Motor neuron (in vitro differentiated cells): ENCODE measurements at regions not wholly inside any gene's neighbourhood (a gene's known extent, or its start where the extent isn't known, plus 50 kb on each side); places are given as distances from the start of the nearest gene placed in this dataset.
"Not testable (repeated sequence)": the region's sequence is repeated elsewhere in the genome, so short reads cannot be mapped to it uniquely, and the experiment has no call there.

Experiments used
- ATAC-seq, 8 experiments: fragments of 200-7000 bp; cut with Tn5 transposase; replicated peaks in 6 of 8; 2 replicates each; pipeline ENCODE4 v1.8.0; 2021; ENCODE audit warnings: mild to moderate bottlenecking in 8 of 8, moderate library complexity in 8 of 8
- H3K27ac ChIP-seq, 2 donors: fragments of 250-450 bp; sonication (Bioruptor Pico); 2 replicates each; pipeline ENCODE4 v1.9.0; 2021; ENCODE audit warnings: antibody characterized with exemption in 2 of 2, mild to moderate bottlenecking in 2 of 2, moderate library complexity in 1 of 2
- H3K4me1 ChIP-seq, 2 donors: fragments of 250-450 bp; sonication (Bioruptor Pico); replicated peaks in 1 of 2; 2 replicates each; pipeline ENCODE4 v1.6.1; 2021; ENCODE audit warnings: antibody characterized with exemption in 2 of 2, mild to moderate bottlenecking in 2 of 2, moderate library complexity in 1 of 2
- H3K4me3 ChIP-seq, 5 donors: fragments of 250-450 bp; sonication (Bioruptor Pico); 2 replicates each; pipeline ENCODE4 v1.9.0; 2021; ENCODE audit warnings: antibody characterized with exemption in 5 of 5, mild to moderate bottlenecking in 5 of 5, moderate library complexity in 4 of 5
- WGBS, 10 experiments: fragments of 450-650 bp; shearing (Covaris generic); methylation state at CpG; one replicate each; pipeline ENCODE4 v1.0.0; 2022; 5-methylcytosine and 5-hydroxymethylcytosine counted together
- in situ Hi-C, 9 experiments: fragments of 400-800 bp; cut with MboI; loops; one replicate each; pipeline ENCODE4 v1.15.0; 2021; ENCODE audit warnings: low sequenced_read_pairs in 9 of 9, low pct_unique_long_range_greater_than_20kb in 2 of 9; ENCODE audit not compliant: unreplicated experiment in 9 of 9

DNA sequence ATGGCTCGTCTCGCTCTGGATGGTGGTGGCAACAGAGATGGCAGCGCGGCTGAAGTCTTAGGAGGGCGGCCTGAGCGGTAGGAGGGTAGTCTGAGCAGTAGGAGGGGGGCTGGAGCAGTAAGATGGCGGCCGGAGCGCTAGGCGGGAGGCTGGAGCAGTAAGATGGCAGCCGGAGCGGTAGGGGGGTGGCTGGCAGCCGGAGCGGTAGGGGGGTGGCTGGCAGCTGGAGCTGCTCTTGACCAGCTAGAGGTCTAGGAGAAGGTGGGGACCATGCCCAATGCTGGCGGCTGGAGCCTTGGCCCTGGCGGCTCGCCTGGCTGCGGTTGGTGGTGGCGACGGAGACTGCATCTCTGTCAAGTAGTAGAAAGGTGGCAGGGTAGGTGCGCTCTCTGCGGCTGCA, 1262.7 kb downstream of the SPATA31A7 start:
- ATAC-seq, H3K4me3 ChIP-seq, in situ Hi-C loops, H3K27ac ChIP-seq, H3K4me1 ChIP-seq: not testable (repeated sequence)
- no CpG with 5 or more reads among the region's 22 CpGs for WGBS, 10 experiments

DNA sequence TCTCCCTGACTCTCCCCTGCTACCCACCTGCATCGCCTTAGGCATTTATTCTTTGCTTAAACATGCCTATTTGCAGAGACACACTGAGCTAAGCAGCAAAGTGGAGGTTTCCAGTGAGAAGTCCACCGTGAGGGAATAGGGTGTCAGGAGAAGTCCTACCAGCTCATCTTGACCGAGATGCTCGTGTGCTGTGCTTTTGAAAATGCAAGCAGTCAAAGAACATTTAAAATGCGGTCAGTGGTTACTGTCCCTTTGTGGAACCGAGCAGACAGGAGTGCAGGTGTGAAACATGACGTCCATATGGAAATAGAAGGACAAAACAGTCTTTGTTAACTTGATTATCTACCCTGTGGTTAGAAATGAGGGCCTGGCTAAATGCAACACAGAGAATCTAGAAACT, 1274.3 kb downstream of the SPATA31A7 start:
- ATAC-seq, in situ Hi-C loops, H3K4me3 ChIP-seq, H3K27ac ChIP-seq, H3K4me1 ChIP-seq: not testable (repeated sequence)
- WGBS, 10 experiments = no CpG with 5 or more reads among the region's 7 CpGs

DNA sequence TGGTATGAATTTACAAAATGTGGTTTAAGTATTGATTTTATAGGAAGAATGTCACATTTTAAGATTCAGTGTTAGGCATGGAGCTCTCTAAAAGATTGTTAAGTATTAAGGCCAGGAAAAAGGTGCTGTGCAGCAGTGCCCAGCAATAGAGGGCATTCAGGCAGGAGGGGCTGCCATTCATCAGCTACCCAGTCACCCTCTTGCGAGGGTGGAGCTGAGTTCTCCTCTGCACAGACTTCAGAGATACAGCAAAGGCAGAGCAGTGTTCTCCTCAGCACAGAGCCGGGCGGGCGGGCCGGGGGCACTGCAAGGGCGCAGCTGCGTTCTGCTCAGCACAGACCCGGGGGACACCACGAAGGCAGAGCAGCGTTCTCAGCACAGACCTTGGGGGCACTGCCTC, 1275.1 kb downstream of the SPATA31A7 start:
- WGBS, 10 experiments = no CpG with 5 or more reads among the region's 10 CpGs
- H3K4me1 ChIP-seq, in situ Hi-C loops, H3K4me3 ChIP-seq, H3K27ac ChIP-seq: not testable (repeated sequence)
- peak in 4 of 8 experiments; percentile 24 to 82 (median 74) for ATAC-seq
